ENCODE measurements at regions not wholly inside any gene's neighbourhood (a gene's known extent, or its start where the extent isn't known, plus 50 kb on each side); places are given as distances from the start of the nearest gene placed in this dataset.

DNA sequence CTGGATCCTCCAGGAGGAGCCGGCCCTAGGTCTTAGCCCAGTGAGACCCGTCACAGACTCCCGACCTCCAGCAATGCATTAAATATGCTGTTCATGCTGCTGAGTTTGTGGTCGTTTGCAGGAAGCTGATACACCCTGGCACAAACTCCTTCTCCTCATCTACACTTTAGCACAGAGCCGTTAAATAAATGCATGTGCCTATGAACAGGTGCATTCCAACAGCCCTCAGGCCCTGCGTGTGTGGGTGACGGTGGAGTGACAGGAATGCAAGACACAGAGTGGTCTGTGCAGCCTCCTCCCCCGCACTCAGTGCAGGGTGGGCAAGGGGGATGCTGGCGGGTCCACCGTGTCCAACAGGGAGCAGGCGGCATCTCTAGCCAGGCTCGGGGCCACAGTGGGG lies 106.6 kb upstream of the TMPRSS2 start (continued):
- no peak for TF ChIP-seq ATAD3A (CRISPR knock-in tag; IDR thresholded peaks at IDR 0.05)

DNA sequence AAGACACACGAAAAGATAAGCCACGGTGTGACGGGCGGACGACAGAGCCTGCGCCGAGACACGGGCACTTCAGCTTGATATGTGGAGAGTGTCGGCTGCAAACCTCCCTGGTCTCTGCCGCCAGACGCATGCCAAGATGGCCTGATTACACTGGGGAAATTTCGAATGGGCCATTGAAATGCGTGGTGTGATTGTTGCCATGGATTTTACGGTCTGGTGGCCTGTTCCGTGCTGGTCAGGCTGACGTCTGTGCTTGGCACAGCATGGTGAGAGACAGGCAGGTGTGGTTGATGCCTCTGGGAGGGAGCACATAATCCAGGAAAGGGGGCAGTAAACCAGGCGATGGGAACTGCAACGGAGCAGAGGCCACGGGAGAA lies 105.6 kb upstream of the TMPRSS2 start:
- Histone ChIP-seq H3K27ac (ENCODE audit: extremely low read length, insufficient read depth, low read length) (no peak overlapping the region), H2AFZ (ENCODE audit: low read length) (no peak overlapping the region), H3K79me2 (ENCODE audit: insufficient read depth, low read length) (no peaks in the 10 kb centered on the region), H3K27me3 (ENCODE audit: control insufficient read depth in 1 of 2, insufficient read depth in 2 of 2, low read length in 2 of 2) (peaks cover 4 to 28% of the 10 kb centered on the region in 2 experiments; a peak in 3 of 5 replicates), H3K9me3 (ENCODE audit: low read length) (no peaks in the 10 kb centered on the region), H3K4me2 (ENCODE audit: low read depth, low read length) (no peak overlapping the region), H3K4me1 (ENCODE audit: insufficient read depth, low read length) (peaks cover 11% of the 10 kb centered on the region), H3K4me3 (replicated peaks in 1 of 3; ENCODE audit: insufficient read depth in 1 of 3, low read depth in 2 of 3, low read length in 3 of 3) (no peak overlapping the region), H4K20me1 (ENCODE audit: insufficient read depth, low read length) (no peaks in the 10 kb centered on the region), H3K9ac (ENCODE audit: insufficient read depth, low read depth, low read length) (no peak overlapping the region), H3K36me3 (replicated peaks in 1 of 2; ENCODE audit: control insufficient read depth in 1 of 2, insufficient read depth in 2 of 2, low read length in 2 of 2) (no peaks in the 10 kb centered on the region)
- intact Hi-C loops (cut with micrococcal nuclease; ENCODE audit: unreplicated experiment) (loop anchor here (10.0 kb wide), 1 partner anchor 501 kb away; no protein-coding TSS in a partner anchor), in situ Hi-C loops (cut with HindIII; ENCODE audit: extremely low pct_ligation_motif_present, low pct_unique_long_range_greater_than_20kb) (loop anchor here (5.0 to 25.0 kb wide), 2 partner anchors 164 to 499 kb away; no protein-coding TSS in a partner anchor)
- DNase-seq (ENCODE audit: low spot score) (no peak), FAIRE-seq (no peak), ATAC-seq (no peak)
- TF ChIP-seq, protein P1, sequence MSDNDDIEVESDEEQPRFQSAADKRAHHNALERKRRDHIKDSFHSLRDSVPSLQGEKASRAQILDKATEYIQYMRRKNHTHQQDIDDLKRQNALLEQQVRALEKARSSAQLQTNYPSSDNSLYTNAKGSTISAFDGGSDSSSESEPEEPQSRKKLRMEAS (IDR thresholded peaks at IDR 0.05), result no peak
- no peak for TF ChIP-seq ZNF143 (CRISPR knock-in tag; IDR thresholded peaks at IDR 0.05)
- BruUV-seq (replicated peaks), result no TSS peak
- POLR2A ChIA-PET, result interaction anchor here (0.6 to 1.3 kb wide), 3 partner anchors 102 to 264 kb away, joined by 3 to 4 read pairs (median 3); no protein-coding TSS in a partner anchor
- 66% methylated on average over 19 of the region's 19 CpGs for WGBS (ENCODE audit: low lambda C conversion rate)
- CTCF ChIA-PET (ENCODE audit: low intra/inter-chr PET ratio, low total read pairs), result interaction anchor here (4.1 to 4.4 kb wide), 2 partner anchors 165 to 203 kb away, joined by 51 to 78 read pairs; no protein-coding TSS in a partner anchor

- DNase-seq (ENCODE audit: low spot score) (peak; percentile 15), FAIRE-seq (peak; percentile 30), ATAC-seq (peak; percentile 83)
- H3K4me2 ChIP-seq (ENCODE audit: low read depth, low read length), result 0 out of 2 replicates have a peak overlapping the region, but pooled peaks have one; percentile 48
- H4K20me1 ChIP-seq (ENCODE audit: insufficient read depth, low read length), result no peaks in the 10 kb centered on the region
- 34% methylated on average over 12 of the region's 21 CpGs for WGBS (ENCODE audit: low lambda C conversion rate)
- in situ Hi-C loops (cut with HindIII; ENCODE audit: extremely low pct_ligation_motif_present, low pct_unique_long_range_greater_than_20kb), result loop anchor here (5.0 to 25.0 kb wide), 2 partner anchors 164 to 499 kb away; no protein-coding TSS in a partner anchor
- intact Hi-C loops (cut with micrococcal nuclease; ENCODE audit: unreplicated experiment), result loop anchor here (1.0 to 10.0 kb wide), 2 partner anchors 204 to 502 kb away; no protein-coding TSS in a partner anchor
- no peak overlapping the region for H3K9ac ChIP-seq (ENCODE audit: insufficient read depth, low read depth, low read length)
- no peaks in the 10 kb centered on the region for H3K9me3 ChIP-seq (ENCODE audit: low read length)
- no peaks in the 10 kb centered on the region for H3K36me3 ChIP-seq (replicated peaks in 1 of 2; ENCODE audit: control insufficient read depth in 1 of 2, insufficient read depth in 2 of 2, low read length in 2 of 2)
- no peak overlapping the region for H2AFZ ChIP-seq (ENCODE audit: low read length)
- no peak overlapping the region for H3K4me3 ChIP-seq (replicated peaks in 1 of 3; ENCODE audit: insufficient read depth in 1 of 3, low read depth in 2 of 3, low read length in 3 of 3)
- H3K27me3 ChIP-seq (ENCODE audit: control insufficient read depth in 1 of 2, insufficient read depth in 2 of 2, low read length in 2 of 2), result peaks cover 4 to 28% of the 10 kb centered on the region in 2 experiments; a peak in 3 of 5 replicates
- peaks cover 11% of the 10 kb centered on the region for H3K4me1 ChIP-seq (ENCODE audit: insufficient read depth, low read length)
- H3K79me2 ChIP-seq (ENCODE audit: insufficient read depth, low read length), result no peaks in the 10 kb centered on the region
- BruUV-seq (replicated peaks), result no TSS peak
- no peak overlapping the region for H3K27ac ChIP-seq (ENCODE audit: extremely low read length, insufficient read depth, low read length)
- ChIA-PET POLR2A (interaction anchor here (0.6 to 1.3 kb wide), 4 partner anchors 10 to 265 kb away, joined by 3 to 4 read pairs (median 3); no protein-coding TSS in a partner anchor), CTCF (ENCODE audit: low intra/inter-chr PET ratio, low total read pairs) (interaction anchor here (1.1 to 4.4 kb wide), 4 partner anchors 155 to 204 kb away, joined by 3 to 78 read pairs (median 28); no protein-coding TSS in a partner anchor)
- TF ChIP-seq PAWR (CRISPR knock-in tag; IDR thresholded peaks at IDR 0.05; ENCODE audit: borderline replicate concordance) (no peak), IRF1 (CRISPR knock-in tag; IDR thresholded peaks at IDR 0.05; ENCODE audit: low read depth) (no peak), IRF9 (CRISPR knock-in tag; IDR thresholded peaks at IDR 0.05; ENCODE audit: borderline replicate concordance) (0 out of 2 replicates have a peak, but pooled peaks have one; percentile 33), MXD1 (CRISPR knock-in tag; IDR thresholded peaks at IDR 0.05) (0 out of 2 replicates have a peak, but pooled peaks have one; percentile 23), NFATC3 (CRISPR knock-in tag; IDR thresholded peaks at IDR 0.05) (no peak)
- TF ChIP-seq, protein P2, sequence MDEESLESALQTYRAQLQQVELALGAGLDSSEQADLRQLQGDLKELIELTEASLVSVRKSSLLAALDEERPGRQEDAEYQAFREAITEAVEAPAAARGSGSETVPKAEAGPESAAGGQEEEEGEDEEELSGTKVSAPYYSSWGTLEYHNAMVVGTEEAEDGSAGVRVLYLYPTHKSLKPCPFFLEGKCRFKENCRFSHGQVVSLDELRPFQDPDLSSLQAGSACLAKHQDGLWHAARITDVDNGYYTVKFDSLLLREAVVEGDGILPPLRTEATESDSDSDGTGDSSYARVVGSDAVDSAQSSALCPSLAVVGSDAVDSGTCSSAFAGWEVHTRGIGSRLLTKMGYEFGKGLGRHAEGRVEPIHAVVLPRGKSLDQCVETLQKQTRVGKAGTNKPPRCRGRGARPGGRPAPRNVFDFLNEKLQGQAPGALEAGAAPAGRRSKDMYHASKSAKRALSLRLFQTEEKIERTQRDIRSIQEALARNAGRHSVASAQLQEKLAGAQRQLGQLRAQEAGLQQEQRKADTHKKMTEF (CRISPR knock-in tag; IDR thresholded peaks at IDR 0.05), result 0 out of 2 replicates have a peak, but pooled peaks have one; percentile 22
Observed at GRCh38 chr21:41612674-41613532, 104.9 kb upstream of the TMPRSS2 start.

Measured in HepG2 (cell line).